ENCODE measurements at regions not wholly inside any gene's neighbourhood (a gene's known extent, or its start where the extent isn't known, plus 50 kb on each side); places are given as distances from the start of the nearest gene placed in this dataset.

- no peak for DNase-seq (ENCODE audit: low spot score)
Observed at GRCh38 chr3:21357241-21357640, 393.8 kb downstream of the ZNF385D start.

- DNase-seq (ENCODE audit: low spot score) = no peak
Observed at GRCh38 chr3:21356402-21356801, 394.6 kb downstream of the ZNF385D start.

GRCh38 chr3:21345382-21345976, 405.5 kb downstream of the ZNF385D start:
- DNase-seq (ENCODE audit: low spot score) = no peak

GRCh38 chr3:21331857-21332256, 419.2 kb downstream of the ZNF385D start:
- DNase-seq (ENCODE audit: low spot score) = peak; percentile 12

- no peak for DNase-seq (ENCODE audit: low spot score)
Observed at GRCh38 chr3:21331321-21331720, 419.7 kb downstream of the ZNF385D start.

- no peak for DNase-seq (ENCODE audit: low spot score)
Observed at GRCh38 chr3:21330293-21330692, 420.7 kb downstream of the ZNF385D start.

- DNase-seq (ENCODE audit: low spot score) = no peak
Observed at GRCh38 chr3:21328711-21329390, 422.2 kb downstream of the ZNF385D start.

GRCh38 chr3:21326704-21327475, 424.1 kb downstream of the ZNF385D start:
- no peak for DNase-seq (ENCODE audit: low spot score)

- no peak for DNase-seq (ENCODE audit: low spot score)
Observed at GRCh38 chr3:21314688-21315087, 436.3 kb downstream of the ZNF385D start.

- no peak for DNase-seq (ENCODE audit: low spot score)
Observed at GRCh38 chr3:21310891-21311290, 440.1 kb downstream of the ZNF385D start.

GRCh38 chr3:21310161-21310560, 440.8 kb downstream of the ZNF385D start:
- no peak for DNase-seq (ENCODE audit: low spot score)

- no peak for DNase-seq (ENCODE audit: low spot score)
Observed at GRCh38 chr3:21297304-21297703, 453.7 kb downstream of the ZNF385D start.

- DNase-seq (ENCODE audit: low spot score) = no peak
Observed at GRCh38 chr3:21294768-21295167, 456.2 kb downstream of the ZNF385D start.

GRCh38 chr3:21292971-21293370, 458.0 kb downstream of the ZNF385D start:
- DNase-seq (ENCODE audit: low spot score) = no peak

- no peak for DNase-seq (ENCODE audit: low spot score)
Observed at GRCh38 chr3:21290557-21290956, 460.5 kb downstream of the ZNF385D start.

GRCh38 chr3:21274079-21274571, 476.9 kb downstream of the ZNF385D start:
- DNase-seq (ENCODE audit: low spot score) = no peak

GRCh38 chr3:21273259-21274025, 477.6 kb downstream of the ZNF385D start:
- no peak for DNase-seq (ENCODE audit: low spot score)

GRCh38 chr3:21271606-21272016, 479.4 kb downstream of the ZNF385D start:
- no peak for DNase-seq (ENCODE audit: low spot score)

- DNase-seq (ENCODE audit: low spot score) = no peak
Observed at GRCh38 chr3:21269882-21270281, 481.1 kb downstream of the ZNF385D start.

- no peak for DNase-seq (ENCODE audit: low spot score)
Observed at GRCh38 chr3:21260507-21260906, 490.5 kb downstream of the ZNF385D start.

GRCh38 chr3:21259896-21260295, 491.1 kb downstream of the ZNF385D start:
- DNase-seq (ENCODE audit: low spot score) = no peak

GRCh38 chr3:21256932-21257331, 494.1 kb downstream of the ZNF385D start:
- DNase-seq (ENCODE audit: low spot score) = no peak
